ENCODE measurements at regions not wholly inside any gene's neighbourhood (a gene's known extent, or its start where the extent isn't known, plus 50 kb on each side); places are given as distances from the start of the nearest gene placed in this dataset.

GRCh38 chr9:708182-708550, 133.3 kb upstream of the DMRT1 start (continued):
- no peak for TF ChIP-seq ZNF462 (CRISPR knock-in tag; IDR thresholded peaks at IDR 0.05)
- TF ChIP-seq ZNF114 (CRISPR knock-in tag; IDR thresholded peaks at IDR 0.05) = no peak
- no peak for TF ChIP-seq POLR2AphosphoS5 (IDR thresholded peaks at IDR 0.05; ENCODE audit: low read depth)
- TF ChIP-seq CREB1 (CRISPR knock-in tag; IDR thresholded peaks at IDR 0.05; ENCODE audit: low read depth) = no peak
- no peak for TF ChIP-seq CTCF (conservative IDR thresholded peaks at IDR 0.05; ENCODE audit: low read depth in 2 of 2)
- TF ChIP-seq JUNB (IDR thresholded peaks at IDR 0.05; ENCODE audit: unreplicated experiment) = no peak
- TF ChIP-seq ZNF331 (CRISPR knock-in tag; IDR thresholded peaks at IDR 0.05; ENCODE audit: low read depth) = no peak

All from GM23338 (cell line).